Activated T-helper 17 cell treated with anti-CD3 and anti-CD28 coated beads, Interleukin-2, amount 50 U/mL, for 72 hours (primary cell): ENCODE measurements at regions not wholly inside any gene's neighbourhood (a gene's known extent, or its start where the extent isn't known, plus 50 kb on each side); places are given as distances from the start of the nearest gene placed in this dataset.

Experiments used
- ATAC-seq: fragments of 150-1000 bp; cut with Tn5 transposase; replicated peaks from 2 replicates; pipeline ENCODE4 v1.10.0; 2021; ENCODE audit warnings: mild to moderate bottlenecking, moderate library complexity
- H3K27ac Mint-ChIP-seq: one replicate; pipeline ENCODE4 v1.8.0; 2022; ENCODE audit warnings: mixed read lengths
- H3K27me3 Mint-ChIP-seq: one replicate; pipeline ENCODE4 v1.8.0; 2022; ENCODE audit warnings: mixed read lengths
- H3K36me3 Mint-ChIP-seq: one replicate; pipeline ENCODE4 v1.8.0; 2022; ENCODE audit warnings: low read depth, mild to moderate bottlenecking, mixed read lengths
- H3K4me1 Mint-ChIP-seq: one replicate; pipeline ENCODE4 v1.8.0; 2022; ENCODE audit warnings: mixed read lengths
- H3K4me3 Mint-ChIP-seq: one replicate; pipeline ENCODE4 v1.8.0; 2022; ENCODE audit warnings: mild to moderate bottlenecking, mixed read lengths
- H3K9me3 Mint-ChIP-seq: one replicate; pipeline ENCODE4 v1.8.0; 2022; ENCODE audit warnings: mixed read lengths

DNA sequence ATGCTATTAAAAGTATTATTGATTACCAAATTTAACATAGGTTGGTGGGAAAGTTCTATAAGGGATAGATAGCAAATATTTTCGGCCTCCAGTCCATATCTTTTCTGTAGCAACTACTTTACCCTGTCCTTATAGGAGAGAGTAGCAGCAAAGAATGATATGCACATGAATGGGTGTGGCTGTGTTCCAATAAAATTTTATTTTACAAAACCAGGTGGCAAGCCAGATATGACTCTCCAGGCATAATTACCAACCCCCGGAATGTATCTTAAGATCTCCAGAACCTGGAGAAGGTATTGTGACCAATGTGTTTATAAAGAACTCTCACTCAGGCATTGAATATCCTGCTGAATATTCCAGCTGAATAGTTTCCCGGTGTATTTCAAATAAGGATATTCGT is 1461.2 kb downstream of the MAT2B start:
- Mint-ChIP-seq H3K4me1 (no peaks in the 10 kb centered on the region), H3K27ac (no peak overlapping the region), H3K36me3 (no peaks in the 10 kb centered on the region), H3K27me3 (no peaks in the 10 kb centered on the region), H3K9me3 (peaks cover 3% of the 10 kb centered on the region), H3K4me3 (no peak overlapping the region)
- ATAC-seq = no peak

DNA sequence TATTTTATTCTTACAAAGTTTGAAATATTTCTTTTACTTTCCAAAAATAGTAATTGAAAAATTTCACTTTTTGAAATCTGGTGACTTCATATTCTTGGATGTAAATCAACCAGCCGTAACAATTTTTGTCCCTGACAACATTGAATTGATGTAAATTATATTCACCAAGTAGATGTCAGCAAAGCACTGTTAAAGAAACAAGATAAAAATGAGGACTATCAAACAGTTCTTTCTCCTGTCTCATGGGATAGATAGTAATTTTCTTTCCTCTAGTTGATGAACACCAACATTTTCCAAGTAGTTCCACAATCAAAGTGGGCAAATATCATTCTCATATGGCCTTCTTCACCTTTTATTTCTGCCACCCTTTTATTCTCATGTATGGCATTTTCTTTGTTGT is 1461.9 kb downstream of the MAT2B start:
- Mint-ChIP-seq H3K27me3 (no peaks in the 10 kb centered on the region), H3K27ac (no peak overlapping the region), H3K36me3 (no peaks in the 10 kb centered on the region), H3K9me3 (peaks cover 3% of the 10 kb centered on the region), H3K4me1 (no peaks in the 10 kb centered on the region), H3K4me3 (no peak overlapping the region)
- no peak for ATAC-seq

DNA sequence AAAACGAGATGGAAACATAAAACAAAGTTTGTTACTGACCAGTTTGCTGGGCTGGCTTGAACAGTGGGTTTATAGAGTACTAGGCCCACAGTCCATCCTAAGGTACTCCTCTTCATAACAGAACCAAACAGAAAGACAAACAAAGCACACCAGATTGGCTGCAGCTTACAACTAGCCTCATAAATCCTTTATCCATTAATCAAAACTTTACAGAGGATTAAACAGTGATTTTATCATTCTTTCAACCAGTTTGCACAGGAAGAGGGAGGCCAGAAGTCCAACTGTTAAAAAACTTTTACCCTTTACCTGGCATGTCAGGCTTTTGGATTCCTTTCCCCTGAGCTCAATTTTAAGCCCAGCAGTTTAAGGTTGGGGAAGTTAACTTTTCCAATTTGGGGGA is 1467.6 kb downstream of the MAT2B start:
- no peaks in the 10 kb centered on the region for H3K27me3 Mint-ChIP-seq
- no peak for ATAC-seq
- H3K36me3 Mint-ChIP-seq = no peaks in the 10 kb centered on the region
- no peaks in the 10 kb centered on the region for H3K4me1 Mint-ChIP-seq
- peaks cover 20% of the 10 kb centered on the region for H3K9me3 Mint-ChIP-seq
- no peak overlapping the region for H3K27ac Mint-ChIP-seq
- no peak overlapping the region for H3K4me3 Mint-ChIP-seq

DNA sequence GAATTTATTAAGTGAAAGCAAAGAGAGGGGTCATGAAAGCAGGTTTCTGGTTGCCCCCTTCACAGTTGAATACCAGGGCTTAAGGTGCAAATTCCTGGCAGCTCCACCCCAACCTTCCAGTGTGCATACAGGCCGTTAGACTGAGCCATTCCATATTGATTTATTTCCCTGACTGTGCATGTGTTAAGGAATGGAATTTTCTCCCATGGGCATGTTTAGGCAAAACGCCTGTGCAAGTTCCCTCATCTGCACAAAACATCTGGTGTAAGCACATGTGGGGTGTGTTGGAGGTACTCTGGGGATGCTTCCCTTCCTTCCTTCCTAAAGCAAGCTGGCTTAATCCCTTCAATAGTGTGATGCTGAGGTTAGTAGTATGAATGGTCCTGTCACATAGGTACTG is 1470.6 kb downstream of the MAT2B start:
- H3K27ac Mint-ChIP-seq = no peak overlapping the region
- H3K4me3 Mint-ChIP-seq = no peak overlapping the region
- H3K27me3 Mint-ChIP-seq = no peaks in the 10 kb centered on the region
- no peak for ATAC-seq
- H3K36me3 Mint-ChIP-seq = no peaks in the 10 kb centered on the region
- H3K4me1 Mint-ChIP-seq = no peaks in the 10 kb centered on the region
- H3K9me3 Mint-ChIP-seq = peaks cover 22% of the 10 kb centered on the region

DNA sequence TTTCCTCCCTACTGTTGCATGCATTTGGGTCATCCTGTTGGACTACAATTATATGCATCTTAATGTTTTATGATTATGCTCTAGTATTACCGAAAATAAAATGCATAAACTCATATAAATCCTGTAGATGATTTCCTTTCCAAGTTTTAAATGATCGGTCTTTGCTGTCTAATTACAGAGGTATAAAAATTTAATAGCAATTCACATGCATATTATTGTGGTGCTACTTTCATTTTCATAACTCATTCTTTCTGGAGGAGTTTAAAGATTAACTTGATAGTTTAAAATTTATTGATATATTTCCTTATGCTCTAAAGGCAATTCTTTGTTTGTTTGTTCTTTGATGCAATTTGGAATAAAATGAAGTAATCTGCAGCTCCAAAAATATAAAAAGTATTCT is 1475.1 kb downstream of the MAT2B start:
- Mint-ChIP-seq H3K27ac (no peak overlapping the region), H3K27me3 (no peaks in the 10 kb centered on the region), H3K4me1 (no peaks in the 10 kb centered on the region), H3K36me3 (no peaks in the 10 kb centered on the region), H3K9me3 (peaks cover 18% of the 10 kb centered on the region), H3K4me3 (no peak overlapping the region)
- ATAC-seq = no peak

DNA sequence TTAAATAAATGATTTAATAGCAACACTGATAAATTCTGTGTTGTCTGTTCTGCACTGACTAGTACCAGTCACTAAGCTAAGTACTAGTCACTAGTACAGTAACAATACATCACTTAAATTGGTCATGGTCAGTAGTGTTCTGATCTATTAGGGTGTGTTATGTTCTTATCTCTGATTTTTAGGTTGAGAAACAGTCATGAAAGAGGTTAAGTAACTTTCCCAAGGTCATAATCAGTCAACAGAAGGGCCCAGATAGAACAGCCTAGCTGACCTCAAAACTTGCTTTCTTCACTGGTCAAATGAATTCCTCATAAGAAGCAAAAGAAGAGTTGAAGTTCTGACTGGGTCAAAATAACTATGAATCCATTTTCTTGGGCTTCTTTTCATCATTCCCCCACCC is 1492.7 kb downstream of the MAT2B start:
- H3K4me1 Mint-ChIP-seq = no peaks in the 10 kb centered on the region
- no peaks in the 10 kb centered on the region for H3K27me3 Mint-ChIP-seq
- H3K36me3 Mint-ChIP-seq = no peaks in the 10 kb centered on the region
- H3K9me3 Mint-ChIP-seq = peaks cover 13% of the 10 kb centered on the region
- no peak overlapping the region for H3K27ac Mint-ChIP-seq
- no peak for ATAC-seq
- H3K4me3 Mint-ChIP-seq = no peak overlapping the region

DNA sequence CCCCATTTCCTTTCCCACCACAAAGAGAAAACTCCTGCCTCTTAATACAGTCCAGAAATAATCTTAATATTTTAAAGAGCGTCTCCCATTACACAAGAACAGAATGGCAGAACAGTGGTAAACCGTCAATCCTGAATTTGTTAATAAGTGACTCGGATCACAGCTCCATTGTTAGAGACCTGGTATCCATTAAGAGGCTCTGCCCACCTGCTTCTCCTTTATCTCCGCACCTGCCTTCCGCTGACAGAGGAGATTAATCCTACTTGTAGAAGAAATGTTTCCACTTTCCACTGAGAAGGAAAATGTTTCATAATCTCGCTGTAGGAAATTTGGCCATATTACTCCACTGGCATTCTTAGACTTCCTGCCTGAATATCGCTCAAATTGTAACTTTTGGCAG is 1493.2 kb downstream of the MAT2B start:
- peaks cover 9% of the 10 kb centered on the region for H3K9me3 Mint-ChIP-seq
- ATAC-seq = no peak
- no peaks in the 10 kb centered on the region for H3K27me3 Mint-ChIP-seq
- no peak overlapping the region for H3K27ac Mint-ChIP-seq
- no peaks in the 10 kb centered on the region for H3K4me1 Mint-ChIP-seq
- no peak overlapping the region for H3K4me3 Mint-ChIP-seq
- H3K36me3 Mint-ChIP-seq = no peaks in the 10 kb centered on the region

DNA sequence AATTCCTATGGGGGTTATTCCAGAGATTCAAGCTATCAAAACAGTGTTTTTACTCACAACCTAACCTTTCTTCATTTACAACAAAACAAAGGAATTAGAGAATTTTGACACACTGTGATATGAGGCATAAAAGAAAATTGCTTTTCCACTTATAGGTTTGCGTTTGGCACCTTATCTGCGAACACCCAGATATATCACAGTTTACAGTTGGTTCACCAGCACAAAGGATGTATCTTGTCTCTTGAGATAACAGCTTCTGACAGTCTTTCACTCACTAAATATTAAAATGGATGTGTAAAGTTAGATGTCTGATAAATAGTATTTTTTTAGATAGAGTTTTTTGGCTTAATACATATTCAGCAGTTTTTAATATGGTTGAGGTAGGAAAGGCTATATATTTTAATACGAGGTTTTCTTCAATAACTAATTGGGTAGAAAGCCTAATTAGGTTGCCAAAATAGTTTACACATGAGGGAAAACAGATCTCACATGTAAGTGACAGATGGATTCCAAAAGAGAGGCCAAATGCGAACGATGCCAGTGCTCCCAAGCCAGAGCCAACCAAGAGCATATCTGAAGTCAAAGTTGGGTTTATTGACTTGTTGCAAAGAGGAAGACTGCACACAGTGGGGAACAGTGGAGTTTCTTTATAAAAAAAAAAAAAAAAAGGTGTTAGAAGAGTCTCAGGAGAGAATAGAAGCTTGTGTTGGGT is 1495.2 kb downstream of the MAT2B start:
- no peak for ATAC-seq
- peaks cover 7% of the 10 kb centered on the region for H3K9me3 Mint-ChIP-seq
- no peak overlapping the region for H3K4me3 Mint-ChIP-seq
- H3K36me3 Mint-ChIP-seq = no peaks in the 10 kb centered on the region
- no peak overlapping the region for H3K27ac Mint-ChIP-seq
- no peaks in the 10 kb centered on the region for H3K27me3 Mint-ChIP-seq
- H3K4me1 Mint-ChIP-seq = no peaks in the 10 kb centered on the region

DNA sequence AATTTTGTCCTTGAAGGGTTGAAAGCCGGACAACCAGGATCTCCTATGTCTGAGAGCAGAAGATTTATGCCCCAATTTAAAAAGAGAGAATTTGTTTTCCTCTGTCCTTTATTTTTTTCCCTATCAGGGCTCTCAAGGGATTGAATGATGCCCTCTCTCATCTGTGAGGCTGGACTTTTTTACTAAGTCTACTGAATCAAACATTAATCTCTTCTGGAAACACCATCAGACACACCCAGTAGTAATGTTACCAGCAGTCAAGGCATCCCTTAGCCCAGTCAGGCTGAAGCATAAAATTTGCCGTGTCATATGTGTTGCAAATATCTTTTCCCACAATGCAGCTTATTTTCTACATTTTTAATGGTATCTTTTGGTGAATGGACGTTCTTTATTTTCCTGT is 1497.9 kb downstream of the MAT2B start:
- H3K4me3 Mint-ChIP-seq = no peak overlapping the region
- no peaks in the 10 kb centered on the region for H3K4me1 Mint-ChIP-seq
- ATAC-seq = no peak
- no peaks in the 10 kb centered on the region for H3K27me3 Mint-ChIP-seq
- peaks cover 10% of the 10 kb centered on the region for H3K9me3 Mint-ChIP-seq
- H3K36me3 Mint-ChIP-seq = no peaks in the 10 kb centered on the region
- H3K27ac Mint-ChIP-seq = no peak overlapping the region

DNA sequence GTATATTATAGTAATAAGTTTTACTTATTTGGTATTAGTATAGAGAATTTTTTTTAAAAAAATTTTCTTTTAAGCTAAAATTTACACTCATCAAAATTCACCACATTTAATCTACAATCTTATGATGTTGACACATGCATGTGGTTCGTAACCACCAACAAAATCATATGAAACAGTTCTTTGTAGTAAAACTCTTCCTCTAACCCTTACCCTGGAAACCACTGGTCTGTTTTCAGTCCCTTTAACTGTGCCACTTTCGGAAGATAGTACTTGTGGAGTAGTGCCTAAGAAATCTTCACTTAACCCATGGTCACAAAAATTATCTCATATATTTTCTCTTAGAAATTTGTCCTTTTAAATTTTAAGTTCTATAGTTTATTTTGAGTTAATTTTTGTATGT is 1498.8 kb downstream of the MAT2B start:
- Mint-ChIP-seq H3K4me1 (no peaks in the 10 kb centered on the region), H3K27me3 (no peaks in the 10 kb centered on the region), H3K4me3 (no peak overlapping the region), H3K27ac (no peak overlapping the region), H3K36me3 (no peaks in the 10 kb centered on the region), H3K9me3 (peaks cover 10% of the 10 kb centered on the region)
- ATAC-seq = no peak

DNA sequence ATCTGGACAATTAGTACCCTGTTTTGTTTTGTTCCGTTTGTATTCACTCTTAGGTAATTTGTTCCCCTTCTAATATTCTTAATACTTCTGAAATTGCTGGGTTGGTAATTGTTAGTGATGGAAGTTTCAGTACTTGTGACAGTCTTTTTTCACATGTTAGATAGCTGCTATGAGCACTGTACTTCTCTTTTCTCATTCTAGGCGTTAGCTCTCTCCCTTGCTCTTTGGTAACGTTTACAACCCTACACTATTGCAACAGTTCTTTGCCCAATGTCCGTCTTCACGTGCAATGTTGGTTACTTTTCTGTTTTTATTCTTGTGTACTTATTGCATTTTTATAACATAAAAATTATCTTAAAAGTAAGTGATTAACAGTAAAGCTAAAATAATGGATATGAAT is 1509.0 kb downstream of the MAT2B start:
- Mint-ChIP-seq H3K27ac (no peak overlapping the region), H3K9me3 (peaks cover 10% of the 10 kb centered on the region), H3K36me3 (no peaks in the 10 kb centered on the region), H3K4me1 (no peaks in the 10 kb centered on the region), H3K4me3 (no peak overlapping the region), H3K27me3 (no peaks in the 10 kb centered on the region)
- ATAC-seq = no peak

DNA sequence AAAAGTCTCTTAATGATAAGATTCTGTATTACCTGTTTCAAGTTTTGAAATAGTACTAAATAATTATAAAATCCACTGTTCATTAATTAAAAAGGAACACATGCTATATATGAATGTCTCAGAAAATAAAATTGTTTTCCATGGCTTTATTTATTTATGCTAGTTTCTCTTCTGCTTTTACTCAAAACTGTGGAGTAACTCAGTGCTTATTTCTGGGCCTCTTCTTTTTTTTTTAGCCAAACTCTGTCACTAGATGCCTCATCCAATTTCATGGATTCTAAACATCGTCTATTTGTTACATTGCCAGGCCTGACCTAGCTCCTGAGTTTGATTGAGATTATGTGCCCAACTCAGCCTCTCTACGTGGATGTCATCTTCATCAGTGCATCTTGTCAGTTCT is 1509.7 kb downstream of the MAT2B start:
- no peak overlapping the region for H3K4me3 Mint-ChIP-seq
- ATAC-seq = no peak
- no peaks in the 10 kb centered on the region for H3K27me3 Mint-ChIP-seq
- no peak overlapping the region for H3K27ac Mint-ChIP-seq
- no peaks in the 10 kb centered on the region for H3K36me3 Mint-ChIP-seq
- H3K4me1 Mint-ChIP-seq = no peaks in the 10 kb centered on the region
- H3K9me3 Mint-ChIP-seq = peaks cover 10% of the 10 kb centered on the region

DNA sequence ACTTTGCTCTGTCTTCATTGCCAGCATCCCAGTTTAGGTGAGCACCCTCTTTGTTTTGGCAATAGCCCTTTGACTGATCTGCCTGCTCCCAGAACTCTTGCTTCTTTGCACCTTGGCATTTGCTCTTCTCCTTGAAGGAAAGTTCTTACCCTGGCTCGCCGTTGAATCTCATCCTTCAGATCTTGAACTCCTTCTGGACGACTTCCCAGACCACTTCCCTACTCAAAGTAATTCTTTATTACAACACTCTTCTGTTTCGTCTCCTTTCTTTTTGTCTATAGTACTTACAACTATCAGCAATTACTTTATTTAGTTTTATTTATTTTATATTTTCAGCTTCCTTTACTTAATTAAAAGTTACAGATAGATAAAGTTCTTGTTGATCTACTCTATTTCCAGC is 1510.1 kb downstream of the MAT2B start:
- Mint-ChIP-seq H3K4me1 (no peaks in the 10 kb centered on the region), H3K36me3 (no peaks in the 10 kb centered on the region), H3K9me3 (peaks cover 14% of the 10 kb centered on the region), H3K27me3 (no peaks in the 10 kb centered on the region), H3K27ac (no peak overlapping the region), H3K4me3 (no peak overlapping the region)
- ATAC-seq = no peak

DNA sequence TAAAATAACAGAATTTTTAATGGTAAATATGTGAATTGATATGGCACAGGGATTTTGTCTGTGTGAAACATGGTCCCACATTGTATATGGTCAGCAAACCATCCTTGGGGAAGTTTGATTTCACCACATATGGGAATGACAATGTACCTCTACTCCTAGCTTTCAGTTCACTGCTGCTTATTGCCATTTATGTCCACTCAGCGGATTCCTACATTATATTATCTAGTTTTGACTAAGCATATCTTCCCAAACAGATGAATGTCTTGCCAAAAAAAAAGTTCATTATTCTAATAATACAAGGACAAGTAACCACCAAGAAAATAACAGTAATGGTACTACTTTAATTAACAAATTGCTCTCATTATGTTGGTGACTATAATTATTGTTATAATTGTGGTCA is 1521.6 kb downstream of the MAT2B start:
- no peak for ATAC-seq
- Mint-ChIP-seq H3K27ac (no peak overlapping the region), H3K4me3 (no peak overlapping the region), H3K4me1 (no peaks in the 10 kb centered on the region), H3K36me3 (no peaks in the 10 kb centered on the region), H3K27me3 (no peaks in the 10 kb centered on the region), H3K9me3 (peaks cover 12% of the 10 kb centered on the region)

DNA sequence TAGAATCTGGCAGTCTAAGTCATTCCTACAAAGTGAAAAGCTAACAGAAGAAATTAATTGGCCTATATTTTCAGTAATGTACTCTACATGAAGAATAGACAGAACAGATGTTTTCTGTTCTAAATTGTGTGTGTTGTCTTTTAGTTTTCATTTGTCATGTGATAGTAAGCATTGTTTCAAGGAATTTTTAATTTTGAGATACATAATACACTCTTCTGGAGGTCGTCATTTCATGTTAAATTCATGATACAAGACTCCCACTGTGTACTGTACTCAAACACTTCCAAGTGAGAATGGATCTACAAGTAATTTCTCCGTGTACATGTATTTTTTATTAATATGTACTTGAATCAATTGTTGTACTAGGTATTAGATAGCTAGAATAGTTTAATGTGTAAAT is 1522.9 kb downstream of the MAT2B start:
- no peak for ATAC-seq
- no peaks in the 10 kb centered on the region for H3K4me1 Mint-ChIP-seq
- H3K27me3 Mint-ChIP-seq = no peaks in the 10 kb centered on the region
- no peak overlapping the region for H3K27ac Mint-ChIP-seq
- H3K4me3 Mint-ChIP-seq = no peak overlapping the region
- H3K36me3 Mint-ChIP-seq = no peaks in the 10 kb centered on the region
- peaks cover 12% of the 10 kb centered on the region for H3K9me3 Mint-ChIP-seq
